HG03175 (cell line): ENCODE measurements at regions not wholly inside any gene's neighbourhood (a gene's known extent, or its start where the extent isn't known, plus 50 kb on each side); places are given as distances from the start of the nearest gene placed in this dataset.

Source experiments
- ATAC-seq: cut with Tn5 transposase; IDR thresholded peaks from one replicate; pipeline ENCODE4 v1.9.1; 2021; ENCODE audit warnings: mild to moderate bottlenecking, moderate library complexity; ENCODE audit not compliant: unreplicated experiment

GRCh38 chr1:58154256-58154655 lies 392.3 kb downstream of the OMA1 start:
- ATAC-seq: no peak

- ATAC-seq: no peak
Observed at GRCh38 chr1:58152697-58153096, 393.8 kb downstream of the OMA1 start.

GRCh38 chr1:58149271-58149812 lies 397.2 kb downstream of the OMA1 start:
- no peak for ATAC-seq

GRCh38 chr1:58144698-58145270 lies 401.7 kb downstream of the OMA1 start:
- ATAC-seq: no peak

DNA sequence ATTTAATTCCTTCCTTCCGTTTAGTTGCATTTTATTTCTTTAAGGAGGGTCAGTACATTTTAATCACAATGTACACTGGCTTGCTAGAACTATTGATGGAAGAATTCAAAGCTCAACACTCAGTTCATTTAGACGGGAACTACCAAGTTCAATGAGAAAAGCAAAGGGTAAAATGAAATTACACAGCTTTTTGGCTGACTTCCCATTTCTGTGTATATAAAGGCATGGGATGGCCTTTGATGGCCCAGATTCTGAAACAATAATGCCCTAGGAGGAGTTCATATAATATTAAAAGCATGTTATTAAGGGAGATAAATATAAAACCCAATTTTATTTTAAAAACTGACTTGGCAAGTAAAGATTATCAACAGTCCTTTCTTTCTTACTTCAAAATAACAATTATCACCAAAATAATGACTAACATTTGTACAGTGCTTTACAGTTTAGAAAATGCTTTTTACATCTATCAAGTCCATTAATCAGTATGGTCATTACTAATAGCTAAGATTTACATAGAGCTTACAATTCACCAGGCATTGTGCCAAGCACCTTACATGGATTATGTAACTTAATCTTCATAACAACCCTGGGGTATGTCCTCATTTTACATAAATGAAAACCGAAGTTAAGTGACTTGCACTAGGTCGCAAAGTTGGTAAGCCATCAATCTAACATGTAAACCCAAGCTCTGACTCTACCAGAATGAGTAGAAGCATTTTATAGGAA lies 402.4 kb downstream of the OMA1 start:
- no peak for ATAC-seq

DNA sequence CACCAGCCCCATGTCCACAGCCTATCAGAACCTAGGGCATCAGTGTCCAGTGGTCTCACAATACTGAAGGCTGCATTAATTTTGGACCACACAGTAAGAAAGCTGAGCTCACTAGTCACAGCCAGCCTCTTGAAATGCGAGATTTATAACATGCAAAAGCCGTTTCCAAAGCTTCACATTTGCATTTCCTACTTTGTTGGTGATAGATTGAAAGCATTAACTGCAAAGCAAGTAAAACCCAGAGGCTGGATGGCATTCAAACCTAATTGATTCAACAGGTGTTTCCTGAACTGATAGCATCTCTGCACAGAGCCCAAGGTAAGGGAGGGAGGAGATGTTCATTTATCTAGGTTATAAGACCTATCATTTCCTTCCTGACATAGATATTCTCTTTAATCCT lies 410.1 kb downstream of the OMA1 start:
- ATAC-seq: no peak

GRCh38 chr1:58135821-58136321 lies 410.7 kb downstream of the OMA1 start:
- no peak for ATAC-seq

GRCh38 chr1:58133562-58133961 lies 413.0 kb downstream of the OMA1 start:
- ATAC-seq: no peak

- ATAC-seq: no peak
Observed at GRCh38 chr1:58123051-58123450, 423.5 kb downstream of the OMA1 start.

DNA sequence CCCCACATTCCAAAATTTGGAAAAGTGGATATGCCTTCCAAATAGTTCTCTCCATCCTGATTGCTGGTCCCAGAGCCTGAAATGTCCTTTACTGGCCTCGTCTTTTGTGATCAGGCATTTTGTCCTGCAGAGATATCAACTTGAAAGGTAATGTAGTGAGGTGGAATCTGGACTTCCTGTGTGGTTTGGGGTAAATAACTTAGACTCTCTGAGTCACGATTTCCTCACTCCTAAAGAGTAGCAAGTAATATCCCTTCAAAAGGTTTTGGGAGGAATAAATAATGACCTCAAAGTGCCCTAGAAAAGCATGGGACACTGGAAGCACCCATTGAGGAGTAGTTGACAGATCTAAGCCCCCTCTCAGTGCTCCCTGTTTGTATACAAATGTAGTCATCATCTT lies 426.6 kb downstream of the OMA1 start:
- ATAC-seq: no peak

- no peak for ATAC-seq
Observed at GRCh38 chr1:58116284-58116683, 430.2 kb downstream of the OMA1 start.

DNA sequence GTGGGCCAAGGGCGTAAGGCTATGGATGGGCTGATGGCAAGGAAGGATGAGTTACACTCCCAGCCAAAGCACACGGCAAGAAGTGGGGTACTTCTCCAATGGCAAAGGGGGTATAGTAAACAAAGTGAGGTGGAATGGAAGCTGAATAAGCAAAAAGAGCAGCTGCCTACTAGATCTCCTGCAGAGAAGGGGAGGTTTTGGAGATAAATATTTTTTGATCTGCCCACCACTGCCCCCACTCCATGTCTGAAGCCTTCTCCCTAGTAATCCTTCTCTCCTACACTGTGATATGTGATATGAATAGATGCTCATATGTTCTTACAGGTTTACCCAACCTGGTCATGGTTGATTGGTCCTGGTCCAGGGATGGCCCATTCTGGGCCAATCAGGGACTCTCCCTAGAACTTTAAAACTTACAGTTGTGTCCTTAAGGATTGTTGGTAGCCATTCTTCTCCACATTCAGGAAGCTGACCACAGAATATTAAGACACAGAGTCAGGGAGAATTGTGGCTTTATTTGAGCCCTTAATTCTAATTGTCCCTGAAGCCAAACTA lies 436.8 kb downstream of the OMA1 start:
- ATAC-seq: no peak

GRCh38 chr1:58108783-58109182 lies 437.7 kb downstream of the OMA1 start:
- ATAC-seq: no peak

DNA sequence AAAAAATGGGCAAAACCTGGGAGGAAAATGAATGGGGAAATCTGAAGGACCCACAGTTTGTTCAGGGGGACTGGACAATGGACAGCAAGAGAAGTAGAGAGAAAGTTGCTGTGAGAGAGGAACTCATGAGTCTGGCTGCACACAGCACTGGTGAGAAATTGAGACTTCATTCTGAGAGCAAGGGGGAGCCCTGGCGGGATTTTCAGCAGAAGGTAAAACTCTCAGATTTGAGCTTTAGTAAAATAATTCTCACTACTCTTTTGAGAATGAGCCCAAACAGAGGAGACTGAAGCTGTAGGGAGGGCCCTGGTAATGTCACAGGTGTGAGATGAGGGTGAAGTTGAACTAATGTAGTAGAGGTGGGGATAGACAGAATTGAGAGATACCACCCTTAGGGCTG lies 438.6 kb downstream of the OMA1 start:
- no peak for ATAC-seq

GRCh38 chr1:58104960-58105359 lies 441.6 kb downstream of the OMA1 start:
- ATAC-seq: peak; percentile 87

- no peak for ATAC-seq
Observed at GRCh38 chr1:58096714-58097113, 449.8 kb downstream of the OMA1 start.

- no peak for ATAC-seq
Observed at GRCh38 chr1:58095183-58095582, 451.3 kb downstream of the OMA1 start.

DNA sequence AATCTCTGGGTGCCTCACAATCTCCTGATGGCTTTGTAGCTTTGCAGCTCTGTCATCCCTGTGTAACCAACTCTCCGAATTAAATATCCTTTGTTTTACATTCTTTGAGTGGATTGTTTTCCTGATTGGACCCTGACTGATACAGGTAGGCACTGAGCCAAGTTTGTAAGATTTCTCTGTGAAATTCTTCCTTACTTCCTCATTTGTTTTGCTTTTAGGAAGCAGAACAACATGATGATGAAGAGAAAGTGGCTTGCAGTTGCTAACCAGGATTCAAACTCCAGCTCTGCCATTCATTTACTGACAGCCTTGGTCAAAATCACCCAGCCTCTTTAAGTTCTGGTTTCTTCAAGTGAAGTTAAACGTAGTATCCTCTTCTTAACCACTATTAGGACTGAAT lies 452.3 kb downstream of the OMA1 start:
- no peak for ATAC-seq

- ATAC-seq: no peak
Observed at GRCh38 chr1:58090640-58091039, 455.9 kb downstream of the OMA1 start.

DNA sequence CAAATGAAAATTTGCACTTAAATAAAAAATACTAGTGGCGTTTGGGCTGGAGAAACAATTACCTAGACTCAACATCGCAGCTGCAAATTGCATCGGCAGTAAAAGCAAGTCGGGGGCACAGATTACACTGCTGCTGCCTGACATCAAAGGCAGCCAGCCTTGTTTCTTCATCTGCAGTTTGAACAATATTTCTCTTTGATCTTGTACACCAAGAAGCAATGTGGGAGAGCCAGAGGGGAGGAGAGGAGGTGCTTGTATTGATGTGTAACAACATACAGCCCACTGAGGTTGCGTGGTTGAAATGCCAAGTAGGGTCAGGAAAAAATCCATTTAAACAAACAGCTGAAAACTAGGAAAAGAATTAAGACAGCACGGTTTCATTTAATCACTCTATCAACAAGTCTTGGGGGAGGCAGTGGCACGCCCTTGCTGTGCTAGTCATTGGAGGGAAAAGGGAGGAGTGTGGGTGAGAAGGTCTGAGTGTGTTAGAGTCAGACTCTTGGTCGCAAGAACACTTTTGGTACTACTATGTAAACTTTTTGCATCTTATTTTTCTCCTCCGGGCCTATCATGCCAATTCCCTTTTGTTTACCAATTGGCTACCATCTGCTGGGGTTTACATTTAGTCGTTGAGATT lies 456.5 kb downstream of the OMA1 start:
- no peak for ATAC-seq

DNA sequence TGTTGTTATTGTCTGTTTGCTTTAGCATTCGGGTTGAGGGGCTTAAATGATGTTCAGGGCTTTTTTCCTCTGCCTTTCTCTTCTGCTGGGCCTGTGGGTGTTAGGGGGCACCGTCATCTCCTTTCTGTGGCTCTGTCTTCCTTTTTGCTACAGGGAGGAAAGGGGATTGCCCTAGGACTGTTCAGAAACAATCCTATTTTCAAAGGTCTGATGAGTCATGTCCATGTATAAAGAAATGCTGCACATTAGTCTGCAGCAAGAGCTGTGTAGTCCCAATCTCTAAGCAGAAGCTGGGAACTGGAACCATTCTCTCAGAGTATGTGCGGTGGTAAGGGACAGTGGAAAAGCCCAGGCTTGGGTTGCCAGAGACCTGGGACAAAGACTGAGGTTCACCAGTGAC lies 462.3 kb downstream of the OMA1 start:
- ATAC-seq: no peak

GRCh38 chr1:58082596-58082995 lies 463.9 kb downstream of the OMA1 start:
- ATAC-seq: no peak
